Heart right ventricle (tissue), 16 donors: ENCODE measurements at regions not wholly inside any gene's neighbourhood (a gene's known extent, or its start where the extent isn't known, plus 50 kb on each side); places are given as distances from the start of the nearest gene placed in this dataset.
"Not testable (repeated sequence)": the region's sequence is repeated elsewhere in the genome, so short reads cannot be mapped to it uniquely, and the experiment has no call there.

Source experiments
- ATAC-seq, 8 donors: fragments of 200-7000 bp; cut with Tn5 transposase; one replicate each; pipeline ENCODE4 v1.9.1; 2020; ENCODE audit warnings: mild to moderate bottlenecking in 8 of 8, moderate library complexity in 8 of 8, moderate number of reproducible peaks in 1 of 8
- DNase-seq, 2 donors: peaks; one replicate each; pipeline ENCODE4 v3.0.0-alpha.2; 2020
- H3K27ac ChIP-seq, 10 donors: fragments of 200-600 bp; sonication (generic) in 2 of 10; one replicate each; pipeline versions ENCODE4 v1.5.0 to v1.8.0; 2020 to 2022; ENCODE audit warnings: mild to moderate bottlenecking in 3 of 10
- H3K27me3 ChIP-seq, 7 donors: fragments of 200-600 bp; one replicate each; pipeline ENCODE4 v1.8.0; 2021 to 2022; ENCODE audit warnings: mild to moderate bottlenecking in 2 of 7
- H3K36me3 ChIP-seq, 9 donors: fragments of 200-600 bp; sonication (generic) in 1 of 9; one replicate each; pipeline versions ENCODE4 v1.5.0 to v1.8.0; 2020 to 2022; ENCODE audit warnings: mild to moderate bottlenecking in 2 of 9
- H3K4me1 ChIP-seq, 9 donors: fragments of 200-600 bp; sonication (generic) in 1 of 9; one replicate each; pipeline versions ENCODE4 v1.5.0 to v1.8.0; 2020 to 2022; ENCODE audit warnings: mild to moderate bottlenecking in 4 of 9
- H3K4me3 ChIP-seq, 10 donors: fragments of 200-600 bp; sonication (generic) in 2 of 10; one replicate each; pipeline versions ENCODE4 v1.5.0 to v1.8.0; 2020 to 2022; ENCODE audit warnings: mild to moderate bottlenecking in 7 of 10, moderate library complexity in 2 of 10
- H3K9me3 ChIP-seq, 11 donors: fragments of 200-600 bp in 10 of 11; sonication (generic) in 2 of 11; one replicate each; pipeline versions ENCODE4 v1.5.0 to v1.8.0; 2013 to 2022; ENCODE audit warnings: mild to moderate bottlenecking in 2 of 11, control low read depth in 1 of 11, moderate library complexity in 1 of 11
- CTCF ChIP-seq, 9 donors: fragments of 200-600 bp; sonication (generic) in 2 of 9; IDR thresholded peaks; one replicate each; pipeline versions ENCODE4 v1.5.0 to v1.8.0; 2021 to 2022; ENCODE audit warnings: antibody characterized with exemption in 9 of 9, mild to moderate bottlenecking in 5 of 9, moderate library complexity in 1 of 9
- WGBS, 2 donors: extraction: QIAGEN DNeasy Blood & Tissue Kit; methylation state at CpG; one replicate each; pipeline ENCODE4 v1.1.7; 2013; ENCODE audit warnings: inconsistent platforms in 1 of 2; 5-methylcytosine and 5-hydroxymethylcytosine counted together
- intact Hi-C, 10 donors: fragments of 100-400 bp; cut with DNase I; formaldehyde crosslinking; loops; one replicate each; pipeline versions ENCODE4 v1.11.1 to v1.14.2; 2022
- donor health status: Arrhythmogenic right ventricular cardiomyopathy.
- donor health status: ischemic (EF 13 %, LVEDD 7.1; RV severe dilation, severe dysfunction).
- donor health status: healthy with polysubstance abuse.
- donor health status: DM: no; HTN: yes; CAD: no.
- donor health status: DM: no; HTN: no; CAD: no.
- donor health status: ischemic (EF 25% LVEDD 6.9; RV normal size, moderate dysfunction).
- donor health status: ischemic (EF 25% LVEDD 5.7; RV mildly dilated, moderate dysfunction).
- donor health status: healthy.
- donor health status: DM: yes; HTN: yes; CAD: no.
- donor health status: Ischemic cardiomyopathy.
- donor health status: ischemic (EF 35%, LVEDD 5.7; RV mildly dilated, moderate dysfunction).
- donor health status: nonischemic (EF 11% LVEDD 7.7; RV severe dilation, severe dysfunction).
- donor health status: DM: yes; HTN: yes; CAD: no.
- donor health status: PGD.
- donor health status: ischemic (EF 29% LVEDD 5.4; RV normal size, mild dysfunction).
- donor health status: nonischemic (EF 23%, LVEDD 6.1; RV moderate dilation, normal function).

- no peak overlapping the region for H3K4me3 ChIP-seq
- peaks cover 0 to 12% (median 0%) of the 10 kb centered on the region in 7 donors for H3K27me3 ChIP-seq
- WGBS, 2 donors, result 78% methylated on average over 7 of the region's 7 CpGs
- no peak overlapping the region for H3K27ac ChIP-seq
- H3K9me3 ChIP-seq, result peaks cover 0 to 15% (median 8%) of the 10 kb centered on the region in 11 donors
- intact Hi-C loops, result no loop called here
- TF ChIP-seq CTCF (IDR thresholded peaks at IDR 0.05), result no peak
- no peaks in the 10 kb centered on the region for H3K4me1 ChIP-seq
- ATAC-seq (no peak), DNase-seq (no peak)
- no peaks in the 10 kb centered on the region for H3K36me3 ChIP-seq
Observed at GRCh38 chr5:174493530-174493929, 230.9 kb upstream of the MSX2 start.

GRCh38 chr5:174497939-174498338, 226.4 kb upstream of the MSX2 start:
- H3K36me3 ChIP-seq, DNase-seq, H3K27me3 ChIP-seq, ATAC-seq, H3K4me3 ChIP-seq, intact Hi-C loops, H3K27ac ChIP-seq, H3K4me1 ChIP-seq: not testable (repeated sequence)
- whole genome bisulfite sequencing, 2 donors, result 72 to 79% methylated on average over 3 of the region's 3 CpGs
- peaks cover 0 to 25% (median 9%) of the 10 kb centered on the region in 11 donors for H3K9me3 ChIP-seq

- ATAC-seq, H3K27ac ChIP-seq, intact Hi-C loops, H3K36me3 ChIP-seq, H3K27me3 ChIP-seq, DNase-seq, H3K4me1 ChIP-seq, H3K4me3 ChIP-seq: not testable (repeated sequence)
- 62 to 85% methylated on average over 4 of the region's 4 CpGs for WGBS, 2 donors
- peaks cover 0 to 25% (median 9%) of the 10 kb centered on the region in 11 donors for H3K9me3 ChIP-seq
Observed at GRCh38 chr5:174498575-174498974, 225.8 kb upstream of the MSX2 start.

GRCh38 chr5:174500636-174501035, 223.7 kb upstream of the MSX2 start:
- H3K27ac ChIP-seq, result no peak overlapping the region
- no peak overlapping the region for H3K4me3 ChIP-seq
- intact Hi-C loops, result no loop called here
- H3K9me3 ChIP-seq, result peaks cover 0 to 25% (median 9%) of the 10 kb centered on the region in 11 donors
- 53 to 75% methylated on average over 5 of the region's 5 CpGs for WGBS, 2 donors
- H3K27me3 ChIP-seq, result peaks cover 0 to 5% (median 0%) of the 10 kb centered on the region in 7 donors
- H3K4me1 ChIP-seq, result no peaks in the 10 kb centered on the region
- ATAC-seq, result no peak
- no peaks in the 10 kb centered on the region for H3K36me3 ChIP-seq
- no peak for DNase-seq
- no peak for TF ChIP-seq CTCF (IDR thresholded peaks at IDR 0.05)

- Histone ChIP-seq H3K27me3 (peaks cover 0 to 5% (median 0%) of the 10 kb centered on the region in 7 donors), H3K27ac (no peak overlapping the region), H3K4me3 (no peak overlapping the region), H3K36me3 (no peaks in the 10 kb centered on the region), H3K9me3 (peaks cover 0 to 25% (median 9%) of the 10 kb centered on the region in 11 donors), H3K4me1 (no peaks in the 10 kb centered on the region)
- DNase-seq (no peak), ATAC-seq (no peak)
- no peak for TF ChIP-seq CTCF (IDR thresholded peaks at IDR 0.05)
- WGBS, 2 donors, result 33 to 37% methylated on average over 6 of the region's 6 CpGs
- intact Hi-C loops, result no loop called here
Observed at GRCh38 chr5:174501461-174502069, 222.8 kb upstream of the MSX2 start.
